ENCODE measurements at regions not wholly inside any gene's neighbourhood (a gene's known extent, or its start where the extent isn't known, plus 50 kb on each side); places are given as distances from the start of the nearest gene placed in this dataset.

DNA sequence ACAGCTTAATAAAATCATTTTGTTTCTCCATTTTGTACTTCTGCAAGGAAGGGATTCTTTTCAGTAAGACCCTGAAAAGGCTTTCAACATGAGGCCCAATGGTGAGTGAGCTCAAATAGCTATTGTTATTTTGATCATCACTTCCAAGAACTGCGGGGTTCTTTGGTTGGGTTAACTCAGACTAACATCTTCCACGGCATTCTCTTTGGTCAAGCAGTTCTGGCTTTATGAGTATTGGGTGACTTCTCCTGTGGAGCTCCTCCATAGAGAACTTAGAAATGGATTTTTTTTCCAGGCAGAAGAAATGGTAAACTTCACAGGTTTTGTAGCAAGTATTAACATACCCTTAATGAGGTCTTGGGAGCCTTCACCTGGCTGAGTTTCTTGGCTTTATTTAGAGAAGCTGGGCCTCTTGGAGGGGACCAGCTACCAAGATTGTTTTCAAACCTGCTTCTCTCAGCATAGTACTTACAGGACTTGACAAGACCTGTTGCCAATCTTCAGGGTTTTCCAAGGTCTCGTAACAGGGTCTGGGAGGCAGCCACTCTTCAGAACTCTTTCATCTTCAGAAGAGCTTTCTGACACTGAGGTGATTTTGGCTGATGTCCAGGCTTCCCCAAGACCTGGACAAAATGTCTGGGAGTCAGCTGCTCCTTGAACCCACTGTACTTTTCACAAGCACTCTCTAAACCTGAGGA lies 353.2 kb upstream of the ETAA1 start:
- BruUV-seq (replicated peaks): no TSS peak
- no peaks in the 10 kb centered on the region for H3K9me3 ChIP-seq (replicated peaks; ENCODE audit: control insufficient read depth, insufficient read depth, low read length)
- no peaks in the 10 kb centered on the region for H3K27me3 ChIP-seq (ENCODE audit: control insufficient read depth in 2 of 2, insufficient read depth in 2 of 2, low read length in 2 of 2)
- ChIA-PET CTCF (no interaction called here), POLR2A (no interaction called here)
- no peaks in the 10 kb centered on the region for H3K4me1 ChIP-seq (ENCODE audit: control insufficient read depth, extremely low read depth, insufficient read depth, low read length)
- TF ChIP-seq JUN (IDR thresholded peaks at IDR 0.05; ENCODE audit: borderline replicate concordance, insufficient read depth, insufficient read length, low read depth) (no peak), POLR2A (IDR thresholded peaks at IDR 0.05; ENCODE audit: low read depth, low read length) (no peak), EZH2 (IDR thresholded peaks at IDR 0.05; ENCODE audit: borderline replicate concordance, low read depth, low read length, severe bottlenecking) (no peak)
- H3K36me3 ChIP-seq (ENCODE audit: control insufficient read depth in 2 of 2, extremely low read depth in 1 of 2, insufficient read depth in 2 of 2, low read length in 2 of 2): no peaks in the 10 kb centered on the region
- DNase-seq (ENCODE audit: low read depth, low spot score) (no peak), FAIRE-seq (no peak)
- H3K27ac ChIP-seq (ENCODE audit: insufficient read depth, low read depth, low read length): no peak overlapping the region
- intact Hi-C loops (cut with micrococcal nuclease) (no loop called here), dilution Hi-C loops (cut with MboI; ENCODE audit: extremely low pct_ligation_motif_present, low sequenced_read_pairs) (no loop called here)
- H2AFZ ChIP-seq (ENCODE audit: low read depth, low read length): no peak overlapping the region
- no peaks in the 10 kb centered on the region for H3K79me2 ChIP-seq (ENCODE audit: control insufficient read depth, insufficient read depth, low read length)
- H4K20me1 ChIP-seq (replicated peaks; ENCODE audit: control insufficient read depth, extremely low read depth, insufficient read depth, low read length): no peaks in the 10 kb centered on the region
- no peaks in the 10 kb centered on the region for H3K9me1 ChIP-seq (replicated peaks; ENCODE audit: control insufficient read depth, extremely low read depth, insufficient read depth, low read length)
- no peak overlapping the region for H3K9ac ChIP-seq (replicated peaks; ENCODE audit: extremely low read depth, insufficient read depth, low read length)
- no peak overlapping the region for H3K4me3 ChIP-seq (replicated peaks in 1 of 3; ENCODE audit: insufficient read depth in 1 of 3, low read depth in 1 of 3, low read length in 3 of 3)
- H3K4me2 ChIP-seq (ENCODE audit: insufficient read depth, low read length): no peak overlapping the region

DNA sequence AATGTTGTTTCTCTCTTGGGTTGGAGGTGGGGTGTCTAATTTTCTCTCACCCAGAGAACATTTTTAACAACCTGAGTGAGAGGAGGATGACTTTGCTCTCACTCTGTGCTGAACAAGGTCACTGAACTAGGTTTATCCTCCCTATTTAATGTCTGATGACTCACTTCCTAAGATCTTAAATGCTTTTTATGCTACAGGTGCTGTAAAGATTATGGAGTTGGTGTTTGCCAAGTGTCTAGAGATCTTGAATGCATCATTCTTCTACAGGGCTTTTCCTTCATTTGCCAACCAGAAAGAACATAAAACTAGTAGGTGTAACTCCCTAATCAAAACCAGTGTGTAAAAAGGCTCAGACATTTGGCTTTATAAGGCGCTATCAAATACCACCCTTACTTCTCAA lies 350.5 kb upstream of the ETAA1 start:
- Histone ChIP-seq H3K27me3 (ENCODE audit: control insufficient read depth in 2 of 2, insufficient read depth in 2 of 2, low read length in 2 of 2) (no peaks in the 10 kb centered on the region), H3K4me3 (replicated peaks in 1 of 3; ENCODE audit: insufficient read depth in 1 of 3, low read depth in 1 of 3, low read length in 3 of 3) (no peak overlapping the region), H3K27ac (ENCODE audit: insufficient read depth, low read depth, low read length) (no peak overlapping the region), H3K9me3 (replicated peaks; ENCODE audit: control insufficient read depth, insufficient read depth, low read length) (no peaks in the 10 kb centered on the region), H3K9ac (replicated peaks; ENCODE audit: extremely low read depth, insufficient read depth, low read length) (no peak overlapping the region), H3K4me2 (ENCODE audit: insufficient read depth, low read length) (no peak overlapping the region), H2AFZ (ENCODE audit: low read depth, low read length) (no peak overlapping the region), H3K4me1 (ENCODE audit: control insufficient read depth, extremely low read depth, insufficient read depth, low read length) (no peaks in the 10 kb centered on the region), H4K20me1 (replicated peaks; ENCODE audit: control insufficient read depth, extremely low read depth, insufficient read depth, low read length) (no peaks in the 10 kb centered on the region), H3K36me3 (ENCODE audit: control insufficient read depth in 2 of 2, extremely low read depth in 1 of 2, insufficient read depth in 2 of 2, low read length in 2 of 2) (no peaks in the 10 kb centered on the region), H3K79me2 (ENCODE audit: control insufficient read depth, insufficient read depth, low read length) (no peaks in the 10 kb centered on the region), H3K9me1 (replicated peaks; ENCODE audit: control insufficient read depth, extremely low read depth, insufficient read depth, low read length) (no peaks in the 10 kb centered on the region)
- POLR2A ChIA-PET: no interaction called here
- CTCF ChIA-PET: interaction anchor here (1.1 kb wide), 1 partner anchor 10 kb away, joined by 3 read pairs; no protein-coding TSS in a partner anchor
- dilution Hi-C loops (cut with MboI; ENCODE audit: extremely low pct_ligation_motif_present, low sequenced_read_pairs): no loop called here
- intact Hi-C loops (cut with micrococcal nuclease): no loop called here
- DNase-seq (ENCODE audit: low read depth, low spot score): no peak
- no TSS peak for BruUV-seq (replicated peaks)
- TF ChIP-seq POLR2AphosphoS5 (IDR thresholded peaks at IDR 0.05; ENCODE audit: insufficient read depth, low read depth, low read length) (no peak), JUN (IDR thresholded peaks at IDR 0.05; ENCODE audit: borderline replicate concordance, insufficient read depth, insufficient read length, low read depth) (no peak)
- no peak for FAIRE-seq

Measured in endothelial cell of umbilical vein (primary cell).